PC-9 (cell line): ENCODE measurements at regions not wholly inside any gene's neighbourhood (a gene's known extent, or its start where the extent isn't known, plus 50 kb on each side); places are given as distances from the start of the nearest gene placed in this dataset.

Experiments used
- BruUV-seq: library from RNA; stranded (reverse); fragments of 400-500 nt; replicated peaks from 2 replicates; lab custom pipeline; 2021; lab: Mats Ljungman, UMichigan
- CTCF ChIA-PET: fragments of 300-600 bp; sonication (Branson Sonifier 250); formaldehyde crosslinking; loops from one replicate; lab custom pipeline; 2022; ENCODE audit warnings: antibody characterized with exemption; lab: Charles Lee
- POLR2A ChIA-PET: fragments of 300-600 bp; sonication (Branson Sonifier 250); formaldehyde crosslinking; loops from one replicate; lab custom pipeline; 2022; ENCODE audit warnings: antibody characterized with exemption; ENCODE audit not compliant: unreplicated experiment; lab: Charles Lee
- DNase-seq, 2 experiments: peaks; one replicate each; pipeline versions ENCODE4 v3.0.0 to v3.0.0-alpha.2; 2015 to 2022; ENCODE audit warnings: mixed read lengths in 1 of 2
- H2AFZ ChIP-seq: fragments of 200-600 bp; sonication (generic); 2 replicates; pipeline ENCODE4 v1.8.1; 2017; ENCODE audit warnings: antibody characterized with exemption
- H3F3A ChIP-seq: fragments of 200-600 bp; sonication (generic); 2 replicates; pipeline ENCODE4 v1.8.1; 2017; ENCODE audit warnings: antibody characterized with exemption, mild to moderate bottlenecking, low read depth; ENCODE audit not compliant: insufficient read depth
- H3K27ac ChIP-seq: fragments of 200-600 bp; sonication (generic); 2 replicates; pipeline ENCODE4 v1.6.1; 2016; ENCODE audit warnings: mixed run types
- H3K27me3 ChIP-seq: fragments of 200-600 bp; sonication (generic); 2 replicates; pipeline ENCODE4 v1.6.1; 2016; ENCODE audit warnings: low read depth, mixed run types; ENCODE audit not compliant: insufficient read depth
- H3K36me3 ChIP-seq: fragments of 200-600 bp; sonication (generic); 2 replicates; pipeline ENCODE4 v1.6.1; 2016; ENCODE audit warnings: low read depth, mixed run types
- H3K4me1 ChIP-seq: fragments of 200-600 bp; sonication (generic); replicated peaks from 2 replicates; pipeline ENCODE4 v1.6.1; 2016; ENCODE audit warnings: mixed run types; ENCODE audit not compliant: insufficient read depth
- H3K4me2 ChIP-seq: fragments of 200-600 bp; sonication (generic); 2 replicates; pipeline ENCODE4 v1.6.1; 2017; ENCODE audit warnings: mixed run types
- H3K4me3 ChIP-seq: fragments of 200-600 bp; sonication (generic); 2 replicates; pipeline ENCODE4 v1.6.1; 2016; ENCODE audit warnings: mixed run types
- H3K79me2 ChIP-seq: fragments of 200-600 bp; sonication (generic); 2 replicates; pipeline ENCODE4 v1.6.1; 2017; ENCODE audit warnings: low read depth, mixed run types
- H3K9me2 ChIP-seq: fragments of 200-600 bp; sonication (generic); 2 replicates; pipeline ENCODE4 v1.8.1; 2017; ENCODE audit warnings: mild to moderate bottlenecking; ENCODE audit not compliant: insufficient read depth
- H3K9me3 ChIP-seq: fragments of 200-600 bp; sonication (generic); 2 replicates; pipeline ENCODE4 v1.8.1; 2016; ENCODE audit warnings: low read depth; ENCODE audit not compliant: insufficient read depth
- H4K20me1 ChIP-seq: fragments of 200-600 bp; sonication (generic); 2 replicates; pipeline ENCODE4 v1.8.1; 2017; ENCODE audit not compliant: insufficient read depth
- CTCF ChIP-seq: fragments of 200-600 bp; sonication (generic); conservative IDR thresholded peaks from 2 replicates; pipeline ENCODE4 v1.6.1; 2017; ENCODE audit warnings: mixed run types, antibody characterized with exemption, mild to moderate bottlenecking, moderate library complexity
- EZH2 ChIP-seq: fragments of 200-600 bp; sonication (generic); IDR thresholded peaks from 2 replicates; pipeline ENCODE4 v1.8.0; 2017; ENCODE audit warnings: antibody characterized with exemption, low read depth
- intact Hi-C: fragments of 100-400 bp; cut with micrococcal nuclease; formaldehyde crosslinking; loops from one replicate; pipeline ENCODE4 v1.10.0; 2022; ENCODE audit not compliant: unreplicated experiment

DNA sequence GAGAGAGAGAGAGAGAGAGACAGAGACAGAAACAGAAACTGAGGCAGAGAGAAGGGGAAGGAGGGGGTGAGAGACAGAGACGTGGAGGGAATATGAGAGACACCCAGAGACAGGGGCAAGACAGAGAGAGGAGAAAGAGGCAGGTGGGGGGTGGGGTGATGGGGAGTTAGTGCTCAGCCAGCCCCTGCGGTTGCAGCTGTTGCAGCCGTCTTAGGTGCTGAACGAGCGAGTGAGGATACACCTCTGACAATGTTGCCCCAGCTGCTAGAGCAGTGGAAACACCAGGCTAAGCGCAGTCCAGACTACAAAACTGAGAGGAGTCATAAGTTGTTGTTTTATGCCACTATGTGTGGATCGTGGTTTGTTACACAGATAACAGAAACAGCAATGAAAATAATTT, 328.2 kb upstream of the SHH start:
- no peak for DNase-seq
- POLR2A ChIA-PET = no interaction called here
- intact Hi-C loops = no loop called here

GRCh38 chr7:156139633-156140032, 327.4 kb upstream of the SHH start:
- CTCF ChIA-PET = no interaction called here
- peaks cover 75% of the 10 kb centered on the region for H3K27me3 ChIP-seq

More for the DNA sequence above, 328.2 kb upstream of the SHH start:
- BruUV-seq = no TSS peak
- no peak overlapping the region for H3K4me3 ChIP-seq
- no peaks in the 10 kb centered on the region for H3K9me2 ChIP-seq
- peaks cover 82% of the 10 kb centered on the region for H3K27me3 ChIP-seq
- CTCF ChIA-PET = no interaction called here
- TF ChIP-seq CTCF = no peak
- TF ChIP-seq EZH2 = no peak
- H3K4me2 ChIP-seq = no peak overlapping the region
- no peaks in the 10 kb centered on the region for H3K4me1 ChIP-seq
- H2AFZ ChIP-seq = no peak overlapping the region
- no peaks in the 10 kb centered on the region for H3F3A ChIP-seq
- H3K36me3 ChIP-seq = no peaks in the 10 kb centered on the region
- H4K20me1 ChIP-seq = no peaks in the 10 kb centered on the region
- H3K27ac ChIP-seq = no peak overlapping the region
- no peaks in the 10 kb centered on the region for H3K9me3 ChIP-seq
- H3K79me2 ChIP-seq = no peaks in the 10 kb centered on the region

DNA sequence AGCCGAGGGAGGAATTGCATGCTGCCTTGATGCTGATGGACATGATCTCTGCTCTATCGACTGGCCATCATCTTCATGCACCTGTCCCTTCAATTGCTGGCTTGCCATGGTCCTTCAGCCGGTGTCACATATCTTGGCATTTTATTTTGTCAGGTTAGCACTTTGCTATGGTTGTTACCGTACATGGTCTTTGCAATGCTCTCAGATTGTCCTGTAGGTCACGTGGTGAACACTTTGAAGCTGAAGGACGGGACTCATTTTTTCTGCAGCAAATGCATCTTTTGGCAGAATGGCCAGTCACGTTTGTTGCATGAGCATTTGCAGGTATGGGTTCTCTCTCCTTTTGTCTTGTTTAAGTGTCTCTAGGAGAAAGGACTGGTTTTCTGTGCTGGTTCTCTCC, 326.8 kb upstream of the SHH start:
- POLR2A ChIA-PET = no interaction called here
- DNase-seq = no peak
- Histone ChIP-seq H3K36me3 (no peaks in the 10 kb centered on the region), H3K9me3 (no peaks in the 10 kb centered on the region), H3K79me2 (no peaks in the 10 kb centered on the region), H3K27ac (no peak overlapping the region), H3K4me2 (no peak overlapping the region), H3K4me3 (no peak overlapping the region), H3K4me1 (no peaks in the 10 kb centered on the region), H2AFZ (no peak overlapping the region), H3K27me3 (peaks cover 69% of the 10 kb centered on the region), H4K20me1 (no peaks in the 10 kb centered on the region), H3K9me2 (no peaks in the 10 kb centered on the region), H3F3A (no peaks in the 10 kb centered on the region)
- intact Hi-C loops = no loop called here
- TF ChIP-seq CTCF (no peak), EZH2 (no peak)
- no TSS peak for BruUV-seq
- CTCF ChIA-PET = no interaction called here

More at GRCh38 chr7:156139633-156140032, 327.4 kb upstream of the SHH start:
- Histone ChIP-seq H3K27ac (no peak overlapping the region), H2AFZ (no peak overlapping the region), H3K4me3 (no peak overlapping the region), H3F3A (no peaks in the 10 kb centered on the region), H4K20me1 (no peaks in the 10 kb centered on the region), H3K4me2 (no peak overlapping the region), H3K4me1 (no peaks in the 10 kb centered on the region), H3K9me2 (no peaks in the 10 kb centered on the region), H3K9me3 (no peaks in the 10 kb centered on the region), H3K79me2 (no peaks in the 10 kb centered on the region), H3K36me3 (no peaks in the 10 kb centered on the region)
- POLR2A ChIA-PET = no interaction called here
- intact Hi-C loops = no loop called here
- no peak for DNase-seq
- TF ChIP-seq EZH2 = no peak
- TF ChIP-seq CTCF = no peak
- no TSS peak for BruUV-seq
